Heart left ventricle (tissue), 13 donors: ENCODE measurements at regions not wholly inside any gene's neighbourhood (a gene's known extent, or its start where the extent isn't known, plus 50 kb on each side); places are given as distances from the start of the nearest gene placed in this dataset.

Experiments used
- CTCF ChIP-seq, 12 donors: fragments of 200-600 bp; sonication (generic) in 4 of 12; IDR thresholded peaks; one replicate each; pipeline versions ENCODE4 v1.5.0 to v1.8.0; 2018 to 2022; ENCODE audit warnings: antibody characterized with exemption in 12 of 12, mild to moderate bottlenecking in 5 of 12
- POLR2A ChIP-seq, 2 donors: fragments of 450-650 bp; IDR thresholded peaks; one replicate each; pipeline ENCODE4 v1.6.1; 2017; ENCODE audit warnings: antibody characterized with exemption in 2 of 2, mild to moderate bottlenecking in 2 of 2, moderate library complexity in 2 of 2
- donor health status: ischemic (EF 13 %, LVEDD 7.1; RV severe dilation, severe dysfunction).
- donor health status: DM: no; HTN: yes; CAD: no.
- donor health status: DM: no; HTN: no; CAD: no.
- donor health status: ischemic (EF 25% LVEDD 6.9; RV normal size, moderate dysfunction).
- donor health status: ischemic (EF 25% LVEDD 5.7; RV mildly dilated, moderate dysfunction).
- donor health status: ischemic (EF 35%, LVEDD 5.7; RV mildly dilated, moderate dysfunction).
- donor health status: nonischemic (EF 11% LVEDD 7.7; RV severe dilation, severe dysfunction).
- donor health status: DM: yes; HTN: yes; CAD: no.
- donor health status: PGD.
- donor health status: ischemic (EF 29% LVEDD 5.4; RV normal size, mild dysfunction).
- donor health status: nonischemic (EF 23%, LVEDD 6.1; RV moderate dilation, normal function).

GRCh38 chr1:199684686-199685273 lies 342.7 kb upstream of the NR5A2 start:
- TF ChIP-seq CTCF (IDR thresholded peaks at IDR 0.05) (peak; percentile 68 to 84 (median 80)), POLR2A (IDR thresholded peaks at IDR 0.05) (no peak)
